ENCODE measurements at regions not wholly inside any gene's neighbourhood (a gene's known extent, or its start where the extent isn't known, plus 50 kb on each side); places are given as distances from the start of the nearest gene placed in this dataset.

- no peak for DNase-seq
Measured at GRCh38 chr22:27022896-27023361, 365.5 kb downstream of the MIAT start.

GRCh38 chr22:27023591-27023990, 366.2 kb downstream of the MIAT start:
- no peak for DNase-seq

- no peak for DNase-seq
Measured at GRCh38 chr22:27024982-27025381, 367.6 kb downstream of the MIAT start.

GRCh38 chr22:27028093-27028492, 370.7 kb downstream of the MIAT start:
- DNase-seq: no peak

GRCh38 chr22:27029584-27030130, 372.3 kb downstream of the MIAT start:
- DNase-seq: no peak

GRCh38 chr22:27032091-27032761, 374.8 kb downstream of the MIAT start:
- DNase-seq: no peak

GRCh38 chr22:27041745-27042310, 384.4 kb downstream of the MIAT start:
- no peak for DNase-seq

- DNase-seq: no peak
Measured at GRCh38 chr22:27043262-27043661, 385.9 kb downstream of the MIAT start.

GRCh38 chr22:27045103-27045947, 387.9 kb downstream of the MIAT start:
- DNase-seq: no peak

GRCh38 chr22:27046086-27046485, 388.7 kb downstream of the MIAT start:
- no peak for DNase-seq

- DNase-seq: no peak
Measured at GRCh38 chr22:27046603-27047002, 389.2 kb downstream of the MIAT start.

GRCh38 chr22:27050771-27051170, 393.4 kb downstream of the MIAT start:
- no peak for DNase-seq

GRCh38 chr22:27051407-27051806, 394.0 kb downstream of the MIAT start:
- DNase-seq: no peak

- DNase-seq: no peak
Measured at GRCh38 chr22:27057717-27058116, 400.3 kb downstream of the MIAT start.

GRCh38 chr22:27060190-27060589, 402.8 kb downstream of the MIAT start:
- no peak for DNase-seq

- DNase-seq: no peak
Measured at GRCh38 chr22:27062910-27063309, 405.5 kb downstream of the MIAT start.

- no peak for DNase-seq
Measured at GRCh38 chr22:27063406-27063805, 406.0 kb downstream of the MIAT start.

GRCh38 chr22:27063841-27064240, 406.5 kb downstream of the MIAT start:
- DNase-seq: no peak

GRCh38 chr22:27064386-27064785, 407.0 kb downstream of the MIAT start:
- DNase-seq: no peak

- no peak for DNase-seq
Measured at GRCh38 chr22:27065279-27065678, 407.9 kb downstream of the MIAT start.

- DNase-seq: no peak
Measured at GRCh38 chr22:27066856-27067255, 409.5 kb downstream of the MIAT start.

- no peak for DNase-seq
Measured at GRCh38 chr22:27068121-27068520, 410.7 kb downstream of the MIAT start.

GRCh38 chr22:27070594-27070993, 413.2 kb downstream of the MIAT start:
- DNase-seq: no peak

Measured in NK-92 treated with Interleukin-12 subunit alpha and Interleukin-12 subunit beta, amount 100 ng/mL, for 24 hours (cell line).